Natural killer cell (primary cell): ENCODE measurements at regions not wholly inside any gene's neighbourhood (a gene's known extent, or its start where the extent isn't known, plus 50 kb on each side); places are given as distances from the start of the nearest gene placed in this dataset.

ENCODE experiments used
- ATAC-seq, 3 donors: fragments of 150-1000 bp in 2 of 3; fragments of 200-7000 bp in 1 of 3; cut with Tn5 transposase; 1 replicate in 1 of 3; 2 replicates in 2 of 3; pipeline ENCODE4 v1.10.0; 2021; ENCODE audit warnings: mild to moderate bottlenecking in 2 of 3, moderate library complexity in 2 of 3
- DNase-seq, 2 donors: peaks; one replicate each; pipeline versions ENCODE4 v3.0.0 to v3.0.0-alpha.2; 2013 to 2021; ENCODE audit warnings: mixed read lengths in 1 of 2
- H3K27ac ChIP-seq: one replicate; pipeline ENCODE4 v1.5.1; 2013; ENCODE audit warnings: mild to moderate bottlenecking, low read length
- H3K27me3 ChIP-seq: one replicate; pipeline ENCODE4 v1.6.1; 2013; ENCODE audit warnings: low read length; ENCODE audit not compliant: control insufficient read depth, insufficient read depth
- H3K36me3 ChIP-seq: one replicate; pipeline ENCODE4 v1.6.1; 2013; ENCODE audit warnings: low read length; ENCODE audit not compliant: control insufficient read depth, insufficient read depth
- H3K4me1 ChIP-seq: one replicate; pipeline ENCODE4 v1.6.1; 2013; ENCODE audit warnings: low read length; ENCODE audit not compliant: control insufficient read depth, insufficient read depth
- H3K4me3 ChIP-seq: one replicate; pipeline ENCODE4 v1.5.1; 2013; ENCODE audit warnings: low read length
- H3K9me3 ChIP-seq: one replicate; pipeline ENCODE4 v1.6.1; 2013; ENCODE audit warnings: low read length; ENCODE audit not compliant: control insufficient read depth, insufficient read depth
- H3K27ac Mint-ChIP-seq, 2 donors: one replicate each; pipeline ENCODE4 v1.8.0; 2022; ENCODE audit warnings: mild to moderate bottlenecking in 2 of 2, mixed read lengths in 2 of 2, moderate library complexity in 1 of 2
- H3K27me3 Mint-ChIP-seq, 2 donors: one replicate each; pipeline ENCODE4 v1.8.0; 2022; ENCODE audit warnings: low read depth in 2 of 2, mixed read lengths in 2 of 2
- H3K36me3 Mint-ChIP-seq: one replicate; pipeline ENCODE4 v1.8.0; 2022; ENCODE audit warnings: mixed read lengths
- H3K4me1 Mint-ChIP-seq, 2 donors: one replicate each; pipeline ENCODE4 v1.8.0; 2022; ENCODE audit warnings: mixed read lengths in 2 of 2
- H3K4me3 Mint-ChIP-seq: one replicate; pipeline ENCODE4 v1.8.0; 2022; ENCODE audit warnings: mild to moderate bottlenecking, moderate library complexity, mixed read lengths
- H3K9me3 Mint-ChIP-seq, 2 donors: one replicate each; pipeline ENCODE4 v1.8.0; 2022; ENCODE audit warnings: mixed read lengths in 2 of 2
- WGBS: methylation state at CpG from one replicate; pipeline ENCODE4 v1.1.7; 2013; ENCODE audit warnings: missing lambda C conversion rate; ENCODE audit not compliant: insufficient coverage; 5-methylcytosine and 5-hydroxymethylcytosine counted together
- intact Hi-C: fragments of 100-400 bp; cut with micrococcal nuclease; formaldehyde crosslinking; loops from one replicate; pipeline ENCODE4 v1.14.2; 2022
- TF ChIP-seq, protein P1 (sequence below): fragments of 200-600 bp; IDR thresholded peaks from one replicate; pipeline ENCODE4 v1.8.0; 2022; ENCODE audit warnings: antibody characterized with exemption

DNA sequence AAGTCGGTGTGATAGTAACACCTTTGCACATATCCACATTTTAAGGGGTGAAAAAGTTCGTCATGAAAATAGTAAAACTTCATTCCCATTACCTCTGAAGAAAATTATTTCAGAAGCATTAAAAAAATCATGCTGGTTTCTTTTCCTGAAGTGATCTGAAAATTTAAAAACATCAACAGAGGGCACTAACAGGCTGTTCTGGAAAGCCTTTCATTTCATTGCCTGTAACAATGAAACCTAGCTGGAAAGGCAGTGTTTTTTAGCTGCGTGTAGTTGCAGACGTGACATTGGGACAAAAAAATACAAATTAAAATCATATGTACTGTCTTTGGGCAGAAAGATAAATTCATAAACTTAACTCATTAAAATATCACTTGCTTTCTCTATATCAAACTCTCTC lies 993.8 kb downstream of the GBE1 start:
- Mint-ChIP-seq H3K27ac (no peak overlapping the region), H3K4me1 (no peaks in the 10 kb centered on the region), H3K36me3 (peaks cover 8% of the 10 kb centered on the region), H3K4me3 (no peak overlapping the region), H3K27me3 (no peaks in the 10 kb centered on the region), H3K9me3 (peaks cover 2 to 12% of the 10 kb centered on the region in 2 donors)
- ATAC-seq: no peak
- WGBS: 71% methylated on average over 3 of the region's 4 CpGs
- intact Hi-C loops: no loop called here
- H3K9me3 ChIP-seq: no peaks in the 10 kb centered on the region
- H3K27me3 ChIP-seq: no peaks in the 10 kb centered on the region
- no peak overlapping the region for H3K27ac ChIP-seq
- no peaks in the 10 kb centered on the region for H3K4me1 ChIP-seq
- H3K4me3 ChIP-seq: no peak overlapping the region
- DNase-seq: no peak
- H3K36me3 ChIP-seq: no peaks in the 10 kb centered on the region
- TF ChIP-seq, protein P1, sequence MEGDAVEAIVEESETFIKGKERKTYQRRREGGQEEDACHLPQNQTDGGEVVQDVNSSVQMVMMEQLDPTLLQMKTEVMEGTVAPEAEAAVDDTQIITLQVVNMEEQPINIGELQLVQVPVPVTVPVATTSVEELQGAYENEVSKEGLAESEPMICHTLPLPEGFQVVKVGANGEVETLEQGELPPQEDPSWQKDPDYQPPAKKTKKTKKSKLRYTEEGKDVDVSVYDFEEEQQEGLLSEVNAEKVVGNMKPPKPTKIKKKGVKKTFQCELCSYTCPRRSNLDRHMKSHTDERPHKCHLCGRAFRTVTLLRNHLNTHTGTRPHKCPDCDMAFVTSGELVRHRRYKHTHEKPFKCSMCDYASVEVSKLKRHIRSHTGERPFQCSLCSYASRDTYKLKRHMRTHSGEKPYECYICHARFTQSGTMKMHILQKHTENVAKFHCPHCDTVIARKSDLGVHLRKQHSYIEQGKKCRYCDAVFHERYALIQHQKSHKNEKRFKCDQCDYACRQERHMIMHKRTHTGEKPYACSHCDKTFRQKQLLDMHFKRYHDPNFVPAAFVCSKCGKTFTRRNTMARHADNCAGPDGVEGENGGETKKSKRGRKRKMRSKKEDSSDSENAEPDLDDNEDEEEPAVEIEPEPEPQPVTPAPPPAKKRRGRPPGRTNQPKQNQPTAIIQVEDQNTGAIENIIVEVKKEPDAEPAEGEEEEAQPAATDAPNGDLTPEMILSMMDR: no peak

DNA sequence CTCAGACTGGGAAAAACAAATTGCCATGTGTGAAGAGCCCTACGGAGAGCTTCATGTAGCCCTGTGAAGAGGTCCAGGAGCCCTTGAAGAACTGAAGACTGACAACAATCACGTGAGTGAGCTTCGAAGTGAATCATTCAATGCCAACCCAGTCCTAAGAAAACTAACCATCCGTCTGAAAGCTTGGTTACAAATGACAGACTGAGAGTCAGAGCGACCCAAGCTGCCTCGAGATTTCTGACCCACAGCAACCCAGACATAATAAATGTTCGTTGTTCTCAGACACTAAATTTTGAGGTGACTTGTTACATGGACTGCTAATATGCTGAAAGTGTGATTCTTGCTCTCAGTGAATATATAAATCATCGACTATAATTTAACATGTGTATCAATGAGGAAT lies 987.2 kb upstream of the ROBO1 start:
- WGBS: 87% methylated on average over 7 of the region's 8 CpGs
- no peaks in the 10 kb centered on the region for H3K4me1 Mint-ChIP-seq
- no peak for ATAC-seq
- Histone ChIP-seq H3K9me3 (no peaks in the 10 kb centered on the region), H3K27me3 (no peaks in the 10 kb centered on the region), H3K27ac (no peak overlapping the region), H3K36me3 (no peaks in the 10 kb centered on the region), H3K4me1 (no peaks in the 10 kb centered on the region), H3K4me3 (no peak overlapping the region)
- no peak overlapping the region for H3K4me3 Mint-ChIP-seq
- TF ChIP-seq, protein P1: no peak
- no peak for DNase-seq
- no peaks in the 10 kb centered on the region for H3K36me3 Mint-ChIP-seq
- intact Hi-C loops: no loop called here
- H3K9me3 Mint-ChIP-seq: peaks cover 16 to 24% of the 10 kb centered on the region in 2 donors
- H3K27me3 Mint-ChIP-seq: no peaks in the 10 kb centered on the region
- no peak overlapping the region for H3K27ac Mint-ChIP-seq

DNA sequence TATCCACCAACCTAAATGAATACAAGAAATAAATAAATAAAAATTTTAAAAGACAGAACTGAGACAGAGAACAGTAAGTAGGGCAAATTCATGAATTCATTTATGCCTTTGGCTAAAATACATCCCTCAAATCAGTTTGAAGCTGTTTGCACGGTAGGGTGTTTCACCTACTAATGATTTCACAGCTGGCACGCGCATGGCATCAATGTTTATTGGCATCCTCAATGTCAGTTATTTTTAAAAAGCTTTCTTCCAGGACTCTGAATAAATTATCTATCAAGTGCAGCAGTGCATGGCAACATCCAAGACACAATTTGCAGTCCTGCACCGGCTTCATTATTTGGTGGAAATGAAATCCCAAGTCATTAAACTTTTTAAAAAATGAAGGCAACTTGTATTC lies 985.2 kb upstream of the ROBO1 start:
- intact Hi-C loops: no loop called here
- Histone ChIP-seq H3K4me1 (no peaks in the 10 kb centered on the region), H3K27me3 (no peaks in the 10 kb centered on the region), H3K36me3 (no peaks in the 10 kb centered on the region), H3K9me3 (no peaks in the 10 kb centered on the region), H3K4me3 (no peak overlapping the region), H3K27ac (no peak overlapping the region)
- H3K36me3 Mint-ChIP-seq: peaks cover 16% of the 10 kb centered on the region
- H3K9me3 Mint-ChIP-seq: peaks cover 17 to 26% of the 10 kb centered on the region in 2 donors
- H3K4me1 Mint-ChIP-seq: no peaks in the 10 kb centered on the region
- no peak for DNase-seq
- 92% methylated on average over 4 of the region's 4 CpGs for WGBS
- TF ChIP-seq, protein P1: no peak
- H3K27me3 Mint-ChIP-seq: no peaks in the 10 kb centered on the region
- no peak overlapping the region for H3K4me3 Mint-ChIP-seq
- no peak for ATAC-seq
- H3K27ac Mint-ChIP-seq: no peak overlapping the region

DNA sequence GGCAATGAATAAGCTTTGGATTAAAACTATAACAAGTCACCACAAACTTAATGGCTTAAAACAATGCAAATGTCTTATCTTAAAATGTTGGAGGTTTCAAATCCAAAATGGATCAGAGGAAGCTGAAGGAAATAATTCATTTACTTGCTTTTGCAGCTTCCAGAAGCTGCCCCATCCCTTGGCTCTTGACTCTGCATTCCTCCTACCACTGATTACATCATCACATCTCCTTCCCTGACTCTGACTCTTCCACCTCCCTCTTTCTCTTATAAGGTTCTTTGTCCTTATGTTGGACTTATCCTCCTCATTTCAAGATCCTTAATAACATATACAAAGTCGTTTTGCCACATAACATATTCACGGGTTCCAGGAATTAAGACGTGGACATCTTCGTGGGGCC lies 982.8 kb upstream of the ROBO1 start:
- TF ChIP-seq, protein P1: no peak
- no peak overlapping the region for H3K4me3 Mint-ChIP-seq
- intact Hi-C loops: no loop called here
- H3K4me1 Mint-ChIP-seq: no peaks in the 10 kb centered on the region
- Histone ChIP-seq H3K4me1 (no peaks in the 10 kb centered on the region), H3K27ac (no peak overlapping the region), H3K27me3 (no peaks in the 10 kb centered on the region), H3K4me3 (no peak overlapping the region), H3K36me3 (no peaks in the 10 kb centered on the region), H3K9me3 (no peaks in the 10 kb centered on the region)
- WGBS: 87% methylated on average over 4 of the region's 4 CpGs
- H3K36me3 Mint-ChIP-seq: peaks cover 16% of the 10 kb centered on the region
- H3K27ac Mint-ChIP-seq: no peak overlapping the region
- H3K9me3 Mint-ChIP-seq: peaks cover 16 to 26% of the 10 kb centered on the region in 2 donors
- H3K27me3 Mint-ChIP-seq: no peaks in the 10 kb centered on the region
- no peak for ATAC-seq
- no peak for DNase-seq
